Smooth muscle cell (in vitro differentiated cells): ENCODE measurements at regions not wholly inside any gene's neighbourhood (a gene's known extent, or its start where the extent isn't known, plus 50 kb on each side); places are given as distances from the start of the nearest gene placed in this dataset.

Experiments used
- DNase-seq: peaks from one replicate; lab custom pipeline; 2025; ENCODE audit not compliant: unreplicated experiment; lab: John Stamatoyannopoulos, UW
- H2AFZ ChIP-seq: fragments of 200-600 bp; sonication (generic); 2 replicates; pipeline ENCODE4 v1.6.0; 2016; ENCODE audit warnings: antibody characterized with exemption, low read depth, mild to moderate bottlenecking
- H3F3A ChIP-seq: fragments of 200-600 bp; sonication (generic); 2 replicates; pipeline ENCODE4 v1.6.0; 2017; ENCODE audit warnings: antibody characterized with exemption, low read depth
- H3K27ac ChIP-seq: fragments of 200-600 bp; sonication (generic); 2 replicates; pipeline ENCODE4 v1.5.1; 2016; ENCODE audit warnings: low read depth, mild to moderate bottlenecking
- H3K27me3 ChIP-seq: fragments of 200-600 bp; sonication (generic); 2 replicates; pipeline ENCODE4 v1.6.1; 2016; ENCODE audit warnings: low read depth, mild to moderate bottlenecking
- H3K36me3 ChIP-seq: fragments of 200-600 bp; sonication (generic); 2 replicates; pipeline ENCODE4 v1.5.1; 2016; ENCODE audit warnings: low read depth
- H3K4me1 ChIP-seq: fragments of 200-600 bp; sonication (generic); 2 replicates; pipeline ENCODE4 v1.5.1; 2016; ENCODE audit warnings: low read depth
- H3K4me2 ChIP-seq: fragments of 200-600 bp; sonication (generic); 2 replicates; pipeline ENCODE4 v1.6.0; 2016; ENCODE audit warnings: mild to moderate bottlenecking
- H3K4me3 ChIP-seq: fragments of 200-600 bp; sonication (generic); 2 replicates; pipeline ENCODE4 v1.5.1; 2016; ENCODE audit warnings: mild to moderate bottlenecking
- H3K79me2 ChIP-seq: fragments of 200-600 bp; sonication (generic); 2 replicates; pipeline ENCODE4 v1.6.0; 2016; ENCODE audit warnings: low read depth, mild to moderate bottlenecking
- H3K9ac ChIP-seq: fragments of 200-600 bp; sonication (generic); 2 replicates; pipeline ENCODE4 v1.6.0; 2016; ENCODE audit warnings: low read depth
- H3K9me3 ChIP-seq: fragments of 200-600 bp; sonication (generic); replicated peaks from 2 replicates; pipeline ENCODE4 v1.5.1; 2016; ENCODE audit warnings: low read depth
- H4K20me1 ChIP-seq: fragments of 200-600 bp; sonication (generic); 2 replicates; pipeline ENCODE4 v1.6.0; 2016; ENCODE audit warnings: low read depth
- WGBS: methylation state at CpG from one replicate; pipeline ENCODE4 v1.1.7; 2016; ENCODE audit warnings: low lambda C conversion rate; 5-methylcytosine and 5-hydroxymethylcytosine counted together
- TF ChIP-seq, protein P1 (sequence below): fragments of 200-600 bp; sonication (generic); IDR thresholded peaks from 2 replicates; pipeline ENCODE4 v1.5.1; 2017; ENCODE audit warnings: borderline replicate concordance, mild to moderate bottlenecking, antibody characterized with exemption; ENCODE audit not compliant: insufficient read depth, poor library complexity, severe bottlenecking

DNA sequence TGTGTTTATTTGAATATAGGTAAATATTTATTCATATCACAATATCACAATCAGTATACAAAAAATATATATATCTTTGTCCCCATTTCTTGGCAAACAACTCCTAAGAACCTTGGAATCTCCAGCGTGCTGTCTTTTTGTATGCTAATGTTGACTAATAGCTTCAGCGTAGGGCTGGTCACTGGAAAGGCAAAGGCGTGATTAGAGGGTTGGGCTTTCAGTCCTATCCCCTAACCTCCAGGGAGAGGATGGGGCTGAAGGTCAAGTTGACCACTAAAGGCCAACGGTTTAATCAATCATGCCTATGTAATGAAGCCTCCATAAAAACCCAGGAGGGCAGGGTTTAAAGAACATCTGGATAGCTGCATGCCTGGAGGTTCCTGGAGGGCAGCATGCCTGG is 79.6 kb upstream of the BNC2 start:
- no peaks in the 10 kb centered on the region for H3F3A ChIP-seq

DNA sequence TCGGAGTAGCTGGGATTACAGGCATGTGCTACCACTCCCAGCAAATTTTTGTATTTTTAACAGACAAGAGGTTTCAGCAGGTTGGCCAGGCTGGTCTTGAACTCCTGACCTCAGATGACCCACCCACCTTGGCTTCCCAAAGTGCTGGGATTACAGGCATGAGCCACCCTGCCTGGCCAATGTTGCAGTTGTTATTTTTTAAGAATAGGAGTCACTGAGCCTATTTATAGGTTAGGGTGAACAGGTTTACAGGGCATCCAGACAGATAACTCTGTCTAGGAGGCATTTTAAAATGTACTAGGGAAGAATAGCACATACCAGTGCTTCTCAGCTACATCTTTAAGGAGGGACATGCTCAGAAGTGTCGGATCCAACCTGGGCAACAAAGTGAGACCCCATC is 60.1 kb upstream of the BNC2 start:
- no peak overlapping the region for H3K9ac ChIP-seq
- no peak overlapping the region for H3K27ac ChIP-seq
- no peak overlapping the region for H3K4me2 ChIP-seq
- 100% methylated on average over 2 of the region's 2 CpGs for WGBS
- H3K4me1 ChIP-seq, result no peaks in the 10 kb centered on the region
- H3F3A ChIP-seq, result no peaks in the 10 kb centered on the region
- H2AFZ ChIP-seq, result no peak overlapping the region
- TF ChIP-seq, protein P1, sequence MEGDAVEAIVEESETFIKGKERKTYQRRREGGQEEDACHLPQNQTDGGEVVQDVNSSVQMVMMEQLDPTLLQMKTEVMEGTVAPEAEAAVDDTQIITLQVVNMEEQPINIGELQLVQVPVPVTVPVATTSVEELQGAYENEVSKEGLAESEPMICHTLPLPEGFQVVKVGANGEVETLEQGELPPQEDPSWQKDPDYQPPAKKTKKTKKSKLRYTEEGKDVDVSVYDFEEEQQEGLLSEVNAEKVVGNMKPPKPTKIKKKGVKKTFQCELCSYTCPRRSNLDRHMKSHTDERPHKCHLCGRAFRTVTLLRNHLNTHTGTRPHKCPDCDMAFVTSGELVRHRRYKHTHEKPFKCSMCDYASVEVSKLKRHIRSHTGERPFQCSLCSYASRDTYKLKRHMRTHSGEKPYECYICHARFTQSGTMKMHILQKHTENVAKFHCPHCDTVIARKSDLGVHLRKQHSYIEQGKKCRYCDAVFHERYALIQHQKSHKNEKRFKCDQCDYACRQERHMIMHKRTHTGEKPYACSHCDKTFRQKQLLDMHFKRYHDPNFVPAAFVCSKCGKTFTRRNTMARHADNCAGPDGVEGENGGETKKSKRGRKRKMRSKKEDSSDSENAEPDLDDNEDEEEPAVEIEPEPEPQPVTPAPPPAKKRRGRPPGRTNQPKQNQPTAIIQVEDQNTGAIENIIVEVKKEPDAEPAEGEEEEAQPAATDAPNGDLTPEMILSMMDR, result no peak
- H3K36me3 ChIP-seq, result no peaks in the 10 kb centered on the region
- no peaks in the 10 kb centered on the region for H3K9me3 ChIP-seq
- DNase-seq, result no peak
- H3K4me3 ChIP-seq, result no peak overlapping the region
- H3K79me2 ChIP-seq, result no peaks in the 10 kb centered on the region
- H4K20me1 ChIP-seq, result no peaks in the 10 kb centered on the region
- no peaks in the 10 kb centered on the region for H3K27me3 ChIP-seq

More for the DNA sequence above, 79.6 kb upstream of the BNC2 start:
- Histone ChIP-seq H3K9ac (no peak overlapping the region), H3K36me3 (no peaks in the 10 kb centered on the region), H3K9me3 (no peaks in the 10 kb centered on the region), H3K4me1 (no peaks in the 10 kb centered on the region), H2AFZ (no peak overlapping the region), H4K20me1 (no peaks in the 10 kb centered on the region), H3K4me3 (no peak overlapping the region), H3K4me2 (no peak overlapping the region), H3K27me3 (no peaks in the 10 kb centered on the region), H3K79me2 (no peaks in the 10 kb centered on the region), H3K27ac (no peak overlapping the region)
- 49% methylated on average over 4 of the region's 4 CpGs for WGBS
- no peak for DNase-seq
- TF ChIP-seq, protein P1, result no peak

DNA sequence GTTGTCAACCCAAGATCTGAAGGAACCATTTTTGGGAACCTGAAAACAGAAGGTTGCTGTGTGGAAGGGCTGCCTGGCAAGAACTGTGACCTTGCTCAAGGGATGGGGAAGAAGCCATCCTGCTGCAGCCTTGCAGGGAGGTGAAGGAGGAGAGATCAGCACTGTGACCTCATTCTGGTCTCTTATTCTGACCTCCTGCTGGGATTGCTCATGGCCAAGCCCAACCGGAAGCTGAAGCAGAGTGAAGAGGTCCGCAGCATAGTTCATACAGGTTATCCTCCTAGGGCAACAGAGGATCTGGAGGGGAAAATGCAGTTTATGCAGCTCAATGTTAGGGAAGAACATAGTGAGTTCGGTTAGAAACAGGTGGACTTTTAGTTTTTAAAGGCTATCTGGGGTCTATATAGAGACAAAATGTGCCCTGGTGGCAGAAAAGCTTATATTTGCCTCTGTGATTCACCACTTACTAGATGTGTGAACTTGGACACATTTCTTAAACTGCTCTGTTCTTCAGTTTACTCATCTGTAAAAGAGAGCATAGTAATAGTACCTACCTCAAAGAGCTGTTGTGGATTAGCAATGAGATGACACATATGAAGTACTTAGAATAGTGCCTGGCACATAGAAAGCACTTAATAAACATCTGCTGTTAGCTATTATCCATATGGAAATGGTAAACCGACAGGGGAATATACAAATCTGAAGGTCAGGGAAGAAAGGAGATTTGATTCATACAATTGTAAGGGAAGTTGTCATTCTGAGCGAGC is 57.9 kb upstream of the BNC2 start:
- Histone ChIP-seq H2AFZ (no peak overlapping the region), H4K20me1 (no peaks in the 10 kb centered on the region), H3F3A (no peaks in the 10 kb centered on the region), H3K4me1 (no peaks in the 10 kb centered on the region), H3K27ac (no peak overlapping the region), H3K27me3 (no peaks in the 10 kb centered on the region), H3K36me3 (no peaks in the 10 kb centered on the region), H3K9me3 (no peaks in the 10 kb centered on the region), H3K4me3 (no peak overlapping the region), H3K4me2 (no peak overlapping the region), H3K79me2 (no peaks in the 10 kb centered on the region), H3K9ac (no peak overlapping the region)
- WGBS, result 90% methylated on average over 5 of the region's 5 CpGs
- no peak for DNase-seq
- TF ChIP-seq, protein P1, result no peak

DNA sequence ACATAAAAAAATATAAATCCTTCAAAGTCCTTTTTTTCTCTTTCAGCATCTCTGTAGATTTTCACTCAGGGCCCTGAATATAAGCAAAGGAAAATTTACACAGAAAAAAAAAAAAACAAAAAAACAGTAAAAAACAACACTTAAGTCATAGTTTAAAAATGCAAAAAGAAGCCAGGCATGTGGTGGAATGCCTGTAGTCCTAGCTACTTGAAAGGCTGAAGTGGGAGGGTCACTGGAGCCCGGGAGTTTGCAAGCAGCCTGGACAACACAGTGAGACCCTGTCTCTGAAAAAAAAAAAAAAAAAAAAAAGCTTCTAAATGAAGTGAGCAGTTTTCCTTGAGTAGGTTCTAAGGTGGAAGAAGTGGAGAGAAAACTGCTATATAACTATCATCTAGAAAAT is 55.0 kb upstream of the BNC2 start:
- Histone ChIP-seq H3K4me1 (no peaks in the 10 kb centered on the region), H4K20me1 (no peaks in the 10 kb centered on the region), H3K4me3 (no peak overlapping the region), H3K79me2 (no peaks in the 10 kb centered on the region), H3K36me3 (no peaks in the 10 kb centered on the region), H3K9ac (no peak overlapping the region), H3K27ac (no peak overlapping the region), H3K27me3 (no peaks in the 10 kb centered on the region), H3F3A (no peaks in the 10 kb centered on the region), H2AFZ (no peak overlapping the region), H3K4me2 (no peak overlapping the region), H3K9me3 (no peaks in the 10 kb centered on the region)
- no peak for DNase-seq
- 88% methylated on average over 1 of the region's 1 CpG for whole genome bisulfite sequencing
- TF ChIP-seq, protein P1, result no peak
